ENCODE measurements at regions not wholly inside any gene's neighbourhood (a gene's known extent, or its start where the extent isn't known, plus 50 kb on each side); places are given as distances from the start of the nearest gene placed in this dataset.

DNA sequence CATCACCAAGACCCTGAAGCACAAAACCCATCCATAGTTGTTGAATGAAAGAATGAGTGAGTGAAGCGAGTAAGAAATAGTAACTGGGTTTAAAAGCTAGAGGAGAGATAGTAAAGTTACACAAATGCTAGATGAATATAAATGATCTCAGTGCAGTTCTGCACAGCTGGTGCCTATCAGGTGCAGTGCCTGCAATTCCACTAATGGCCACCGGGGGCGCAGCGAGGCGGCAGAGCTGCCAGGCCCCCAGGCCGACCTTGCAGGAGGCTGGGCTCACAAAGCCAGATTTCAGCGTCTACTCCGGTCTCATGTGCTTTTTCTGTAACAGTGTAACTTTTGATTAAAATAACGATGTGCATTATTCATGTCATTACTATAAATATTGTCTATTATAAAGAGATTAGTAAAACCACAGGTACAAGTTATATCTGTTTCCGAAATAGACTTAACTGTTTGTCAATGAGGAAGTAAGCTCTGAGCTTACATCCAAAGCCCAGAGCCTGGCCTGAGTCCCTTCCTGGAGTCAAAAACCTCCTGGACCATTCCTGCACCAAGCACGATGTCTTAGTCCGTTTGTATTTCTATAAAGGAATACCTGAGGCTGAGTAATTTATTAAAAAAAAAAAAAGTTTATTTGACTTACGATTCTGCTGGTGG lies 477.6 kb downstream of the NPHP4 start:
- TF ChIP-seq, protein P1, sequence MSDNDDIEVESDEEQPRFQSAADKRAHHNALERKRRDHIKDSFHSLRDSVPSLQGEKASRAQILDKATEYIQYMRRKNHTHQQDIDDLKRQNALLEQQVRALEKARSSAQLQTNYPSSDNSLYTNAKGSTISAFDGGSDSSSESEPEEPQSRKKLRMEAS (CRISPR knock-in tag; IDR thresholded peaks at IDR 0.05): no peak
- TF ChIP-seq TEAD4 (CRISPR knock-in tag; IDR thresholded peaks at IDR 0.05): no peak
- TF ChIP-seq, protein P2, sequence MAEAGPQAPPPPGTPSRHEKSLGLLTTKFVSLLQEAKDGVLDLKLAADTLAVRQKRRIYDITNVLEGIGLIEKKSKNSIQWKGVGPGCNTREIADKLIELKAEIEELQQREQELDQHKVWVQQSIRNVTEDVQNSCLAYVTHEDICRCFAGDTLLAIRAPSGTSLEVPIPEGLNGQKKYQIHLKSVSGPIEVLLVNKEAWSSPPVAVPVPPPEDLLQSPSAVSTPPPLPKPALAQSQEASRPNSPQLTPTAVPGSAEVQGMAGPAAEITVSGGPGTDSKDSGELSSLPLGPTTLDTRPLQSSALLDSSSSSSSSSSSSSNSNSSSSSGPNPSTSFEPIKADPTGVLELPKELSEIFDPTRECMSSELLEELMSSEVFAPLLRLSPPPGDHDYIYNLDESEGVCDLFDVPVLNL (CRISPR knock-in tag; IDR thresholded peaks at IDR 0.05; ENCODE audit: borderline replicate concordance, low read depth): no peak
- TF ChIP-seq SP1 (CRISPR knock-in tag; conservative IDR thresholded peaks at IDR 0.05): no peak
- TF ChIP-seq, protein P3, sequence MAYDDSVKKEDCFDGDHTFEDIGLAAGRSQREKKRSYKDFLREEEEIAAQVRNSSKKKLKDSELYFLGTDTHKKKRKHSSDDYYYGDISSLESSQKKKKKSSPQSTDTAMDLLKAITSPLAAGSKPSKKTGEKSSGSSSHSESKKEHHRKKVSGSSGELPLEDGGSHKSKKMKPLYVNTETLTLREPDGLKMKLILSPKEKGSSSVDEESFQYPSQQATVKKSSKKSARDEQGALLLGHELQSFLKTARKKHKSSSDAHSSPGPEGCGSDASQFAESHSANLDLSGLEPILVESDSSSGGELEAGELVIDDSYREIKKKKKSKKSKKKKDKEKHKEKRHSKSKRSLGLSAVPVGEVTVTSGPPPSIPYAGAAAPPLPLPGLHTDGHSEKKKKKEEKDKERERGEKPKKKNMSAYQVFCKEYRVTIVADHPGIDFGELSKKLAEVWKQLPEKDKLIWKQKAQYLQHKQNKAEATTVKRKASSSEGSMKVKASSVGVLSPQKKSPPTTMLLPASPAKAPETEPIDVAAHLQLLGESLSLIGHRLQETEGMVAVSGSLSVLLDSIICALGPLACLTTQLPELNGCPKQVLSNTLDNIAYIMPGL (CRISPR knock-in tag; IDR thresholded peaks at IDR 0.05): no peak
- TF ChIP-seq TP53 (CRISPR knock-in tag; IDR thresholded peaks at IDR 0.05): no peak
- TF ChIP-seq, protein P4, sequence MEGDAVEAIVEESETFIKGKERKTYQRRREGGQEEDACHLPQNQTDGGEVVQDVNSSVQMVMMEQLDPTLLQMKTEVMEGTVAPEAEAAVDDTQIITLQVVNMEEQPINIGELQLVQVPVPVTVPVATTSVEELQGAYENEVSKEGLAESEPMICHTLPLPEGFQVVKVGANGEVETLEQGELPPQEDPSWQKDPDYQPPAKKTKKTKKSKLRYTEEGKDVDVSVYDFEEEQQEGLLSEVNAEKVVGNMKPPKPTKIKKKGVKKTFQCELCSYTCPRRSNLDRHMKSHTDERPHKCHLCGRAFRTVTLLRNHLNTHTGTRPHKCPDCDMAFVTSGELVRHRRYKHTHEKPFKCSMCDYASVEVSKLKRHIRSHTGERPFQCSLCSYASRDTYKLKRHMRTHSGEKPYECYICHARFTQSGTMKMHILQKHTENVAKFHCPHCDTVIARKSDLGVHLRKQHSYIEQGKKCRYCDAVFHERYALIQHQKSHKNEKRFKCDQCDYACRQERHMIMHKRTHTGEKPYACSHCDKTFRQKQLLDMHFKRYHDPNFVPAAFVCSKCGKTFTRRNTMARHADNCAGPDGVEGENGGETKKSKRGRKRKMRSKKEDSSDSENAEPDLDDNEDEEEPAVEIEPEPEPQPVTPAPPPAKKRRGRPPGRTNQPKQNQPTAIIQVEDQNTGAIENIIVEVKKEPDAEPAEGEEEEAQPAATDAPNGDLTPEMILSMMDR (IDR thresholded peaks at IDR 0.05): peak; percentile 99

All from WTC11 (cell line).